ENCODE measurements at regions not wholly inside any gene's neighbourhood (a gene's known extent, or its start where the extent isn't known, plus 50 kb on each side); places are given as distances from the start of the nearest gene placed in this dataset.

GRCh38 chr15:67967871-67968431 is 86.2 kb upstream of the PIAS1 start:
- TF ChIP-seq EZH2 (IDR thresholded peaks at IDR 0.05) (no peak), EZH2phosphoT487 (IDR thresholded peaks at IDR 0.05; ENCODE audit: borderline replicate concordance) (no peak), TCF7L2 (IDR thresholded peaks at IDR 0.05; ENCODE audit: borderline replicate concordance, extremely low read depth, insufficient read depth, insufficient read length) (no peak), CTCF (IDR thresholded peaks at IDR 0.05 in 2 of 3, conservative IDR thresholded peaks at IDR 0.05 in 1 of 3; ENCODE audit: borderline replicate concordance in 1 of 3, insufficient read depth in 1 of 3, low read depth in 2 of 3, low read length in 2 of 3) (no peak), ZFX (IDR thresholded peaks at IDR 0.05) (no peak), REST (IDR thresholded peaks at IDR 0.05; ENCODE audit: low read depth) (no peak), YY1 (IDR thresholded peaks at IDR 0.05; ENCODE audit: extremely low read depth, insufficient replicate concordance, low read depth, low read length) (no peak), CEBPB (IDR thresholded peaks at IDR 0.05; ENCODE audit: low read depth) (no peak)

Measured in HCT116 (cell line).